ENCODE measurements at regions not wholly inside any gene's neighbourhood (a gene's known extent, or its start where the extent isn't known, plus 50 kb on each side); places are given as distances from the start of the nearest gene placed in this dataset.

DNA sequence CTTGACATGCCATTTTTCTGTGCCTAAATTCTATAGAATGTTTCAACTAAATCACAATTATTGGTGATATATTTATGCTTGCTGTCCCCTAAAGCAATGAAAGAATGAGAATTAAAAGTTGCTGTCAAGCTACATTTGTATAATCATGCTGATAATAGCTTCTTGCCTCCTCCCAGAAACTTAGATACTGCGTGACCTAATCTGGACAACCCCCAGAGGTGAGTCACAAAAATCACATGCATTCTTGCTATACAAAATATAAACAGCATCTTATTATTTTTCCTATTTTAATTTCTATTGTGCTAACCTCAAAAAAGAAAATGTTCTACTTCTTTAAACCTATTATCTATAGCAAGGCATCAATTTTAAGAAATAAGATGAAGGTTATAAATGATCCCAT, 995.8 kb upstream of the ACO1 start:
- TF ChIP-seq, protein P1, sequence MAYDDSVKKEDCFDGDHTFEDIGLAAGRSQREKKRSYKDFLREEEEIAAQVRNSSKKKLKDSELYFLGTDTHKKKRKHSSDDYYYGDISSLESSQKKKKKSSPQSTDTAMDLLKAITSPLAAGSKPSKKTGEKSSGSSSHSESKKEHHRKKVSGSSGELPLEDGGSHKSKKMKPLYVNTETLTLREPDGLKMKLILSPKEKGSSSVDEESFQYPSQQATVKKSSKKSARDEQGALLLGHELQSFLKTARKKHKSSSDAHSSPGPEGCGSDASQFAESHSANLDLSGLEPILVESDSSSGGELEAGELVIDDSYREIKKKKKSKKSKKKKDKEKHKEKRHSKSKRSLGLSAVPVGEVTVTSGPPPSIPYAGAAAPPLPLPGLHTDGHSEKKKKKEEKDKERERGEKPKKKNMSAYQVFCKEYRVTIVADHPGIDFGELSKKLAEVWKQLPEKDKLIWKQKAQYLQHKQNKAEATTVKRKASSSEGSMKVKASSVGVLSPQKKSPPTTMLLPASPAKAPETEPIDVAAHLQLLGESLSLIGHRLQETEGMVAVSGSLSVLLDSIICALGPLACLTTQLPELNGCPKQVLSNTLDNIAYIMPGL (CRISPR knock-in tag; IDR thresholded peaks at IDR 0.05), result no peak
- no peak for TF ChIP-seq ZBTB1 (CRISPR knock-in tag; IDR thresholded peaks at IDR 0.05; ENCODE audit: borderline replicate concordance, low read depth)
- TF ChIP-seq MXI1 (IDR thresholded peaks at IDR 0.05; ENCODE audit: low read depth, low read length), result no peak
- no peak for TF ChIP-seq POLR2AphosphoS5 (IDR thresholded peaks at IDR 0.05; ENCODE audit: control insufficient read depth, insufficient read depth, low read depth, low read length)
- TF ChIP-seq RAD21 (CRISPR knock-in tag; conservative IDR thresholded peaks at IDR 0.05 in 1 of 2, IDR thresholded peaks at IDR 0.05 in 1 of 2), result no peak
- TF ChIP-seq SPI1 (IDR thresholded peaks at IDR 0.05; ENCODE audit: borderline replicate concordance, low read depth, low read length), result no peak
- TF ChIP-seq, protein P2, sequence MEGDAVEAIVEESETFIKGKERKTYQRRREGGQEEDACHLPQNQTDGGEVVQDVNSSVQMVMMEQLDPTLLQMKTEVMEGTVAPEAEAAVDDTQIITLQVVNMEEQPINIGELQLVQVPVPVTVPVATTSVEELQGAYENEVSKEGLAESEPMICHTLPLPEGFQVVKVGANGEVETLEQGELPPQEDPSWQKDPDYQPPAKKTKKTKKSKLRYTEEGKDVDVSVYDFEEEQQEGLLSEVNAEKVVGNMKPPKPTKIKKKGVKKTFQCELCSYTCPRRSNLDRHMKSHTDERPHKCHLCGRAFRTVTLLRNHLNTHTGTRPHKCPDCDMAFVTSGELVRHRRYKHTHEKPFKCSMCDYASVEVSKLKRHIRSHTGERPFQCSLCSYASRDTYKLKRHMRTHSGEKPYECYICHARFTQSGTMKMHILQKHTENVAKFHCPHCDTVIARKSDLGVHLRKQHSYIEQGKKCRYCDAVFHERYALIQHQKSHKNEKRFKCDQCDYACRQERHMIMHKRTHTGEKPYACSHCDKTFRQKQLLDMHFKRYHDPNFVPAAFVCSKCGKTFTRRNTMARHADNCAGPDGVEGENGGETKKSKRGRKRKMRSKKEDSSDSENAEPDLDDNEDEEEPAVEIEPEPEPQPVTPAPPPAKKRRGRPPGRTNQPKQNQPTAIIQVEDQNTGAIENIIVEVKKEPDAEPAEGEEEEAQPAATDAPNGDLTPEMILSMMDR (IDR thresholded peaks at IDR 0.05 in 2 of 3, conservative IDR thresholded peaks at IDR 0.05 in 1 of 3; ENCODE audit: insufficient read depth in 2 of 3, low read depth in 1 of 3, low read length in 3 of 3), result no peak
- TF ChIP-seq ZNF696 (CRISPR knock-in tag; conservative IDR thresholded peaks at IDR 0.05), result no peak

Data from K562 (cell line).